ENCODE measurements at regions not wholly inside any gene's neighbourhood (a gene's known extent, or its start where the extent isn't known, plus 50 kb on each side); places are given as distances from the start of the nearest gene placed in this dataset.

DNA sequence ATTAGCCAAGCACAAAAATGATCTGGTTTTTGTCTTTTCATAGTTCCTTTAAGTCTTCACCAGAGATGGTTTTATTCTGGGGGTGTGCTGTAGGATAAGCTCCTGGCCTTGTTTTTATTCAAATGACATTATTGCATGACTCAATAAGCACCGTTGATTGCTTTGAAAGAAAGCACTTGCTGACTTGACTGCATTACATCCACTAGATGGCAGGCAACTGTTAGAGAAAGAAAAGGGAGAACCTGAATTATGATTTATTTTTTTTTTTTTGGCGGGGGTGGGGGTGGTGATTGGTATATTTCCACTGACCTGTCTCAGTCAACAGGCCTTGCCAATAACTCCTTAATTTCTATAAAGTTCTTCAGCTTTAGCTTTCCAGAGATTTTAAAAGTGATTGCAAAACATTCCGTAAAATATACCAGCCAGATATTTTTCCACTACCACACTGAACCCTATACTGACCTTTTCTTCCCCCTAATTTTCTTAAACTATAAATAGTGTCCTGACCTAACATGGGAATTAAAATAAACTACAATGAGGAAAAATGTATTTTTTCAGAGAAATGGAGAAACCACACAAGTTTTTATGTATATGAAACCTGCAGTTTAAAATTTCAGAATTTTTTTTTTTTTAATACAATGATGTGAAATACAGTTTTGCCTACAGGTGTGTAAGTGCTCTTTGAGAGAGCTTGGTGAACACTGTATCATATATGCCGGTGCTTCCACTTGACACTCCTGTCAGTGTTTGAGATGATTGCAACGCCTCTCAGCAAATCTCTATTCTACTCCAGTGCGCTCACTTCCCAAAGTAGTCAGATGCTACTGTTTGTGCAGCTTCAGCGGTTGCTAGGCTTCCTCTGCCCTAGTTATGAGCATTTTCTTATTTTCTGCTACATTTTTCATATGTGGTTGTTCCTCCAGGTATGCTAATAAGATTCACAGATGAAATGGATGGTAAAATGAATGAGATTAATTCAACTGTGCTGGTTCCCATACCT is 274.3 kb downstream of the CD109 start:
- no peaks in the 10 kb centered on the region for H3K36me3 Mint-ChIP-seq (ENCODE audit: insufficient read depth)
- TF ChIP-seq, protein P1, sequence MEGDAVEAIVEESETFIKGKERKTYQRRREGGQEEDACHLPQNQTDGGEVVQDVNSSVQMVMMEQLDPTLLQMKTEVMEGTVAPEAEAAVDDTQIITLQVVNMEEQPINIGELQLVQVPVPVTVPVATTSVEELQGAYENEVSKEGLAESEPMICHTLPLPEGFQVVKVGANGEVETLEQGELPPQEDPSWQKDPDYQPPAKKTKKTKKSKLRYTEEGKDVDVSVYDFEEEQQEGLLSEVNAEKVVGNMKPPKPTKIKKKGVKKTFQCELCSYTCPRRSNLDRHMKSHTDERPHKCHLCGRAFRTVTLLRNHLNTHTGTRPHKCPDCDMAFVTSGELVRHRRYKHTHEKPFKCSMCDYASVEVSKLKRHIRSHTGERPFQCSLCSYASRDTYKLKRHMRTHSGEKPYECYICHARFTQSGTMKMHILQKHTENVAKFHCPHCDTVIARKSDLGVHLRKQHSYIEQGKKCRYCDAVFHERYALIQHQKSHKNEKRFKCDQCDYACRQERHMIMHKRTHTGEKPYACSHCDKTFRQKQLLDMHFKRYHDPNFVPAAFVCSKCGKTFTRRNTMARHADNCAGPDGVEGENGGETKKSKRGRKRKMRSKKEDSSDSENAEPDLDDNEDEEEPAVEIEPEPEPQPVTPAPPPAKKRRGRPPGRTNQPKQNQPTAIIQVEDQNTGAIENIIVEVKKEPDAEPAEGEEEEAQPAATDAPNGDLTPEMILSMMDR (IDR thresholded peaks at IDR 0.05; ENCODE audit: unreplicated experiment) = peak; percentile 74
- H3K27ac Mint-ChIP-seq = no peak overlapping the region
- H3K27me3 Mint-ChIP-seq = no peaks in the 10 kb centered on the region
- H3K4me3 Mint-ChIP-seq (ENCODE audit: low read depth) = no peak overlapping the region
- H3K9me3 Mint-ChIP-seq (ENCODE audit: low read depth) = peaks cover 6% of the 10 kb centered on the region
- no peak for DNase-seq (ENCODE audit: low spot score, unreplicated experiment)
- no peaks in the 10 kb centered on the region for H3K4me1 Mint-ChIP-seq (ENCODE audit: low read depth)

- Mint-ChIP-seq H3K4me1 (ENCODE audit: low read depth) (no peaks in the 10 kb centered on the region), H3K27me3 (no peaks in the 10 kb centered on the region), H3K9me3 (ENCODE audit: low read depth) (no peaks in the 10 kb centered on the region), H3K36me3 (ENCODE audit: insufficient read depth) (no peaks in the 10 kb centered on the region), H3K27ac (no peak overlapping the region), H3K4me3 (ENCODE audit: low read depth) (no peak overlapping the region)
- TF ChIP-seq, protein P1 (IDR thresholded peaks at IDR 0.05; ENCODE audit: unreplicated experiment) = no peak
- DNase-seq (ENCODE audit: low spot score, unreplicated experiment) = no peak
These were observed 272.3 kb downstream of the CD109 start for GRCh38 chr6:73968221-73968757.

DNA sequence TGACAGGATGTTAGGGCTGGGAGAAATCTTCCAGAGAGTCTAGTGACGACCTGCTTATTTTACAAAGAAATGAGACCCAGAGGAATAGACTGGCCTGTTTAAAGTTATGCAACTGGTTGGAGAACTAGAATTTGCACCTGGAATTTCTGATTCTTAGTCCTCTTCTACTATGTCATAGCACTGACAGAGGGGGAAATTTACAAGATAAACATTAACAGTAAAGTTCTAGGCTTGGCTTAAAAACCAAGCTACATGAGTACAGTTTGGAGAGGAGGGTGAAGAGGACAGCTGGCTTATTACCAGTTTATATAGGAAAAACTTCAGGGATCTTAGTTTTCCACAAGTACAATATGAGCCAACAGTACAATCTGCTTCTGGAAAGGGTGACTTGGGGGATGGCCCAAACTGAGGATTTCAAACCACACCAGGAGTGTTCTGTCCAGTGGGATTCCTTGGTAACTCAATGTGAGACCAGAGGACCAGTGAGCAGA is 269.6 kb downstream of the CD109 start:
- no peak for DNase-seq (ENCODE audit: low spot score, unreplicated experiment)
- H3K4me3 Mint-ChIP-seq (ENCODE audit: low read depth) = no peak overlapping the region
- no peaks in the 10 kb centered on the region for H3K9me3 Mint-ChIP-seq (ENCODE audit: low read depth)
- TF ChIP-seq, protein P1 (IDR thresholded peaks at IDR 0.05; ENCODE audit: unreplicated experiment) = no peak
- no peaks in the 10 kb centered on the region for H3K36me3 Mint-ChIP-seq (ENCODE audit: insufficient read depth)
- no peaks in the 10 kb centered on the region for H3K4me1 Mint-ChIP-seq (ENCODE audit: low read depth)
- H3K27me3 Mint-ChIP-seq = no peaks in the 10 kb centered on the region
- H3K27ac Mint-ChIP-seq = no peak overlapping the region

GRCh38 chr6:73964241-73964854 is 268.3 kb downstream of the CD109 start:
- H3K27me3 Mint-ChIP-seq = no peaks in the 10 kb centered on the region
- H3K36me3 Mint-ChIP-seq (ENCODE audit: insufficient read depth) = no peaks in the 10 kb centered on the region
- H3K9me3 Mint-ChIP-seq (ENCODE audit: low read depth) = no peaks in the 10 kb centered on the region
- no peak overlapping the region for H3K4me3 Mint-ChIP-seq (ENCODE audit: low read depth)
- no peak overlapping the region for H3K27ac Mint-ChIP-seq
- no peaks in the 10 kb centered on the region for H3K4me1 Mint-ChIP-seq (ENCODE audit: low read depth)
- TF ChIP-seq, protein P1 (IDR thresholded peaks at IDR 0.05; ENCODE audit: unreplicated experiment) = no peak
- no peak for DNase-seq (ENCODE audit: low spot score, unreplicated experiment)

GRCh38 chr6:73962884-73963283 is 266.9 kb downstream of the CD109 start:
- no peak overlapping the region for H3K27ac Mint-ChIP-seq

More at GRCh38 chr6:73962884-73963283, 266.9 kb downstream of the CD109 start:
- H3K36me3 Mint-ChIP-seq (ENCODE audit: insufficient read depth) = no peaks in the 10 kb centered on the region
- no peak for DNase-seq (ENCODE audit: low spot score, unreplicated experiment)
- TF ChIP-seq, protein P1 (IDR thresholded peaks at IDR 0.05; ENCODE audit: unreplicated experiment) = no peak
- H3K4me1 Mint-ChIP-seq (ENCODE audit: low read depth) = no peaks in the 10 kb centered on the region
- H3K4me3 Mint-ChIP-seq (ENCODE audit: low read depth) = no peak overlapping the region
- H3K9me3 Mint-ChIP-seq (ENCODE audit: low read depth) = no peaks in the 10 kb centered on the region
- no peaks in the 10 kb centered on the region for H3K27me3 Mint-ChIP-seq
